SK-N-SH (cell line): ENCODE measurements at regions not wholly inside any gene's neighbourhood (a gene's known extent, or its start where the extent isn't known, plus 50 kb on each side); places are given as distances from the start of the nearest gene placed in this dataset.
A peak's percentile ranks its signal among the peaks of the same experiment; 100 is the strongest.

ENCODE experiments used
- CTCF ChIA-PET: fragments of 300-600, 350-600 bp; formaldehyde crosslinking; extraction: SDS; loops from one replicate; lab custom pipeline; 2021; lab: Yijun Ruan, JAX
- POLR2A ChIA-PET: fragments of 350-600 bp; sonication (Branson Sonifier 250); formaldehyde crosslinking; extraction: SDS; loops from one replicate; lab custom pipeline; 2020; ENCODE audit warnings: antibody characterized with exemption, inconsistent platforms; lab: Yijun Ruan, JAX
- DNase-seq: peaks from one replicate; pipeline ENCODE4 v3.0.0; 2012
- H2AFZ ChIP-seq: fragments of 200-600 bp; sonication (generic); 2 replicates; pipeline ENCODE4 v1.8.1; 2016; ENCODE audit warnings: antibody characterized with exemption, mild to moderate bottlenecking, low read depth
- H3F3A ChIP-seq: fragments of 200-600 bp; sonication (generic); replicated peaks from 2 replicates; pipeline ENCODE3; 2016; ENCODE audit warnings: antibody characterized with exemption, mild to moderate bottlenecking; ENCODE audit not compliant: insufficient read depth
- H3K27ac ChIP-seq, 2 experiments: fragments of 200-500 bp in 1 of 2; fragments of 200-600 bp in 1 of 2; sonication (Bioruptor generic) in 1 of 2; sonication (generic), shearing (Covaris generic) in 1 of 2; 2 replicates each; pipeline versions ENCODE4 v1.5.1 to v1.6.1; 2014 to 2016; ENCODE audit warnings: low read depth in 2 of 2, inconsistent platforms in 1 of 2, low read length in 1 of 2, mild to moderate bottlenecking in 1 of 2, mixed read lengths in 1 of 2
- H3K27me3 ChIP-seq: fragments of 200-600 bp; sonication (generic), shearing (Covaris generic); 2 replicates; pipeline ENCODE4 v1.6.1; 2016; ENCODE audit warnings: mixed run types; ENCODE audit not compliant: insufficient read depth
- H3K36me3 ChIP-seq, 2 experiments: fragments of 200-500 bp in 1 of 2; fragments of 200-600 bp in 1 of 2; sonication (Bioruptor generic) in 1 of 2; sonication (generic) in 1 of 2; replicated peaks in 1 of 2; 2 replicates each; pipeline versions ENCODE3 to v1.5.1; 2014 to 2016; ENCODE audit warnings: low read length in 1 of 2, mild to moderate bottlenecking in 1 of 2; ENCODE audit not compliant: insufficient read depth in 2 of 2, control insufficient read depth in 1 of 2
- H3K4me1 ChIP-seq, 2 experiments: fragments of 200-500 bp in 1 of 2; fragments of 200-600 bp in 1 of 2; sonication (Bioruptor generic) in 1 of 2; sonication (generic), shearing (Covaris generic) in 1 of 2; 2 replicates each; pipeline versions ENCODE4 v1.5.1 to v1.6.1; 2014 to 2016; ENCODE audit warnings: low read depth in 1 of 2, low read length in 1 of 2, mixed run types in 1 of 2; ENCODE audit not compliant: insufficient read depth in 2 of 2, control insufficient read depth in 1 of 2
- H3K4me2 ChIP-seq: fragments of 200-600 bp; sonication (generic), shearing (Covaris generic); 2 replicates; pipeline ENCODE4 v1.6.1; 2017; ENCODE audit warnings: mixed run types
- H3K4me3 ChIP-seq, 2 experiments: fragments of 200-500 bp in 1 of 2; fragments of 200-600 bp in 1 of 2; sonication (Bioruptor generic) in 1 of 2; sonication (generic), shearing (Covaris generic) in 1 of 2; 2 replicates each; pipeline versions ENCODE4 v1.5.1 to v1.8.1; 2014 to 2016; ENCODE audit warnings: low read depth in 2 of 2, inconsistent platforms in 1 of 2, low read length in 1 of 2, mild to moderate bottlenecking in 1 of 2, mixed read lengths in 1 of 2, moderate library complexity in 1 of 2
- H3K79me2 ChIP-seq: fragments of 200-600 bp; sonication (generic); 2 replicates; pipeline ENCODE4 v1.8.1; 2017; ENCODE audit warnings: mild to moderate bottlenecking; ENCODE audit not compliant: insufficient read depth
- H3K9ac ChIP-seq: fragments of 200-600 bp; sonication (generic); 2 replicates; pipeline ENCODE4 v1.6.1; 2017; ENCODE audit warnings: mixed run types
- H3K9me2 ChIP-seq: fragments of 200-600 bp; sonication (generic); 2 replicates; pipeline ENCODE4 v1.6.1; 2017; ENCODE audit warnings: mixed run types
- H3K9me3 ChIP-seq: fragments of 200-600 bp; sonication (generic); 2 replicates; pipeline ENCODE4 v1.6.1; 2017; ENCODE audit warnings: mixed run types, mild to moderate bottlenecking, moderate library complexity
- H4K20me1 ChIP-seq: fragments of 200-600 bp; sonication (generic); 2 replicates; pipeline ENCODE4 v1.6.1; 2017; ENCODE audit warnings: mild to moderate bottlenecking, mixed run types; ENCODE audit not compliant: insufficient read depth
- CHD2 ChIP-seq: fragments of 150-350 bp; IDR thresholded peaks from 2 replicates; pipeline ENCODE4 v1.6.1; 2018; ENCODE audit warnings: low read length; ENCODE audit not compliant: partially characterized antibody
- FOXJ3 ChIP-seq: sonication (generic); formaldehyde crosslinking; IDR thresholded peaks from 2 replicates; pipeline ENCODE4 v1.5.1; 2020; ENCODE audit warnings: mild to moderate bottlenecking, missing genetic modification reagents
- FOXM1 ChIP-seq: IDR thresholded peaks from 2 replicates; pipeline ENCODE4 v1.4.0; 2012; ENCODE audit warnings: low read depth, mild to moderate bottlenecking
- MXI1 ChIP-seq: IDR thresholded peaks from 2 replicates; pipeline ENCODE4 v1.6.1; 2012; ENCODE audit warnings: mild to moderate bottlenecking, low read depth, low read length, improper control_type of control experiment
- NRF1 ChIP-seq: IDR thresholded peaks from 2 replicates; pipeline ENCODE4 v1.6.1; 2012; ENCODE audit warnings: low read depth, mild to moderate bottlenecking, low read length
- SIN3A ChIP-seq: IDR thresholded peaks from 2 replicates; pipeline ENCODE4 v1.6.1; 2012; ENCODE audit warnings: low read depth, mild to moderate bottlenecking, low read length, moderate library complexity, borderline replicate concordance
- SMC3 ChIP-seq: IDR thresholded peaks from 2 replicates; pipeline ENCODE4 v1.6.1; 2012; ENCODE audit warnings: low read depth, low read length, improper control_type of control experiment
- WGBS: methylation state at CpG from one replicate; pipeline ENCODE4 v1.1.6; 2017; ENCODE audit warnings: low lambda C conversion rate; 5-methylcytosine and 5-hydroxymethylcytosine counted together
- TF ChIP-seq, protein P1 (sequence below): IDR thresholded peaks from 2 replicates; pipeline ENCODE4 v1.6.1; 2012; ENCODE audit warnings: mild to moderate bottlenecking, low read depth, low read length, moderate library complexity
- TF ChIP-seq, protein P2 (sequence below): fragments of 200-600 bp; sonication (generic); IDR thresholded peaks from 2 replicates; pipeline ENCODE4 v1.6.1; 2017; ENCODE audit warnings: antibody characterized with exemption, mild to moderate bottlenecking, moderate library complexity
- TF ChIP-seq, protein P3 (sequence below): IDR thresholded peaks from 2 replicates; pipeline ENCODE4 v1.4.0; 2012; ENCODE audit warnings: low read depth

DNA sequence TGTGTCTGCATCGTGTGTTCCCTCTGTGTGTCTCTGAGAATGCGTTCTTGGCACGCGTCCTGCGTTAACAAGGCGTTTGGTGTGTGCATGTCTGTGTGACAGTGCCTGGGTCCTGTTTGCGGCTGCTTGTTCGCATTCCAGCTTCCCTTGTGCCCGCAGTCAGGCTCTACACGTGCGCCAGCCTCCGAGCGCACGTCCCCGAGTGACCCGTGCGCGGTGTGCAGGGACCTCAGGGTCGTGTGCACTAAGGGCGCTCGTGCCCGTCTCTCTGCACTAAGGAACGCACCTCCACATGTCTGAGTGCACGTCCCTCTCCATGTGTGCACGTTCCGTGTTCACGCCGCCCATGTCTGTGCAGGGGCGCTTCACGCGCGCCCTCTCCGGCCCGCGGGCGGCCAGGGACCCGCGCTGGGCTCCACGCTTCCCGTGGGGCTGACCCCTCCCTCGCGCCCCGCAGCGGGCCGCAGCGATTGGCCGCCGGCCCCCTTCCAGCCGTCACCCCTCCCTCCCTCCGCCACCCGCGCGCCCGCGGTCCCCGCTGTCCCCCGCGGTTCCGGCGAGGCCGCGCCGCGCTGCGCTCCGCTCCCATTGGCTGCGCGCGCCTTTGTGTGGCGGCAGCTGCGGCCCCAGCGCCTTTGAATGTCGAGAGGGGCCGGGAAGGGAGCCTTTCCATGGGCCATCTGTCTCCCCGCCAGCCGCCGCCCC lies 229.4 kb downstream of the HAUS1 start:
- no peaks in the 10 kb centered on the region for H3K9me3 ChIP-seq
- ChIA-PET CTCF (interaction anchor here (1.1 to 2.7 kb wide), 6 partner anchors 17 to 325 kb away, joined by 3 to 14 read pairs (median 7); a partner anchor contains a TSS), POLR2A (interaction anchor here (1.0 to 1.1 kb wide), 2 partner anchors 17 to 93 kb away, joined by 3 read pairs; no protein-coding TSS in a partner anchor)
- H3K4me2 ChIP-seq, result peak overlapping the region; percentile 82
- peaks cover 11 to 41% of the 10 kb centered on the region in 2 experiments; a peak in 3 of 4 replicates for H3K4me1 ChIP-seq
- H3K9me2 ChIP-seq, result no peaks in the 10 kb centered on the region
- H3K27me3 ChIP-seq, result peaks cover 6% of the 10 kb centered on the region; the same call in 1 of the 2 replicates
- no peaks in the 10 kb centered on the region for H3K79me2 ChIP-seq
- H3K9ac ChIP-seq, result no peak overlapping the region
- H3F3A ChIP-seq, result no peaks in the 10 kb centered on the region
- DNase-seq, result peak; percentile 96
- H3K36me3 ChIP-seq, result no peaks in the 10 kb centered on the region
- 0 out of 2 replicates have a peak, but pooled peaks have one; percentile 7 for TF ChIP-seq SMC3
- TF ChIP-seq, protein P1, sequence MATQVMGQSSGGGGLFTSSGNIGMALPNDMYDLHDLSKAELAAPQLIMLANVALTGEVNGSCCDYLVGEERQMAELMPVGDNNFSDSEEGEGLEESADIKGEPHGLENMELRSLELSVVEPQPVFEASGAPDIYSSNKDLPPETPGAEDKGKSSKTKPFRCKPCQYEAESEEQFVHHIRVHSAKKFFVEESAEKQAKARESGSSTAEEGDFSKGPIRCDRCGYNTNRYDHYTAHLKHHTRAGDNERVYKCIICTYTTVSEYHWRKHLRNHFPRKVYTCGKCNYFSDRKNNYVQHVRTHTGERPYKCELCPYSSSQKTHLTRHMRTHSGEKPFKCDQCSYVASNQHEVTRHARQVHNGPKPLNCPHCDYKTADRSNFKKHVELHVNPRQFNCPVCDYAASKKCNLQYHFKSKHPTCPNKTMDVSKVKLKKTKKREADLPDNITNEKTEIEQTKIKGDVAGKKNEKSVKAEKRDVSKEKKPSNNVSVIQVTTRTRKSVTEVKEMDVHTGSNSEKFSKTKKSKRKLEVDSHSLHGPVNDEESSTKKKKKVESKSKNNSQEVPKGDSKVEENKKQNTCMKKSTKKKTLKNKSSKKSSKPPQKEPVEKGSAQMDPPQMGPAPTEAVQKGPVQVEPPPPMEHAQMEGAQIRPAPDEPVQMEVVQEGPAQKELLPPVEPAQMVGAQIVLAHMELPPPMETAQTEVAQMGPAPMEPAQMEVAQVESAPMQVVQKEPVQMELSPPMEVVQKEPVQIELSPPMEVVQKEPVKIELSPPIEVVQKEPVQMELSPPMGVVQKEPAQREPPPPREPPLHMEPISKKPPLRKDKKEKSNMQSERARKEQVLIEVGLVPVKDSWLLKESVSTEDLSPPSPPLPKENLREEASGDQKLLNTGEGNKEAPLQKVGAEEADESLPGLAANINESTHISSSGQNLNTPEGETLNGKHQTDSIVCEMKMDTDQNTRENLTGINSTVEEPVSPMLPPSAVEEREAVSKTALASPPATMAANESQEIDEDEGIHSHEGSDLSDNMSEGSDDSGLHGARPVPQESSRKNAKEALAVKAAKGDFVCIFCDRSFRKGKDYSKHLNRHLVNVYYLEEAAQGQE, result no peak
- TF ChIP-seq NRF1, result no peak
- peak; percentile 97 for TF ChIP-seq MXI1
- no peak for TF ChIP-seq CHD2
- TF ChIP-seq, protein P2, sequence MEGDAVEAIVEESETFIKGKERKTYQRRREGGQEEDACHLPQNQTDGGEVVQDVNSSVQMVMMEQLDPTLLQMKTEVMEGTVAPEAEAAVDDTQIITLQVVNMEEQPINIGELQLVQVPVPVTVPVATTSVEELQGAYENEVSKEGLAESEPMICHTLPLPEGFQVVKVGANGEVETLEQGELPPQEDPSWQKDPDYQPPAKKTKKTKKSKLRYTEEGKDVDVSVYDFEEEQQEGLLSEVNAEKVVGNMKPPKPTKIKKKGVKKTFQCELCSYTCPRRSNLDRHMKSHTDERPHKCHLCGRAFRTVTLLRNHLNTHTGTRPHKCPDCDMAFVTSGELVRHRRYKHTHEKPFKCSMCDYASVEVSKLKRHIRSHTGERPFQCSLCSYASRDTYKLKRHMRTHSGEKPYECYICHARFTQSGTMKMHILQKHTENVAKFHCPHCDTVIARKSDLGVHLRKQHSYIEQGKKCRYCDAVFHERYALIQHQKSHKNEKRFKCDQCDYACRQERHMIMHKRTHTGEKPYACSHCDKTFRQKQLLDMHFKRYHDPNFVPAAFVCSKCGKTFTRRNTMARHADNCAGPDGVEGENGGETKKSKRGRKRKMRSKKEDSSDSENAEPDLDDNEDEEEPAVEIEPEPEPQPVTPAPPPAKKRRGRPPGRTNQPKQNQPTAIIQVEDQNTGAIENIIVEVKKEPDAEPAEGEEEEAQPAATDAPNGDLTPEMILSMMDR, result no peak
- TF ChIP-seq FOXM1, result no peak
- TF ChIP-seq FOXJ3 (CRISPR knock-in tag), result no peak
- TF ChIP-seq SIN3A, result no peak
- TF ChIP-seq, protein P3, sequence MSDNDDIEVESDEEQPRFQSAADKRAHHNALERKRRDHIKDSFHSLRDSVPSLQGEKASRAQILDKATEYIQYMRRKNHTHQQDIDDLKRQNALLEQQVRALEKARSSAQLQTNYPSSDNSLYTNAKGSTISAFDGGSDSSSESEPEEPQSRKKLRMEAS, result peak; percentile 40; the same call in 1 of the 2 replicates
- H3K27ac ChIP-seq, result peak overlapping the region in 1 of 2 experiments; percentile 86; a peak in 2 of 4 replicates
- peak overlapping the region; percentile 57 to 60 for H3K4me3 ChIP-seq
- 30% methylated on average over 8 of the region's 77 CpGs for WGBS
- no peaks in the 10 kb centered on the region for H4K20me1 ChIP-seq
- peak overlapping the region; percentile 68; the same call in 1 of the 2 replicates for H2AFZ ChIP-seq
